ENCODE measurements at regions not wholly inside any gene's neighbourhood (a gene's known extent, or its start where the extent isn't known, plus 50 kb on each side); places are given as distances from the start of the nearest gene placed in this dataset.
"Not testable (repeated sequence)": the region's sequence is repeated elsewhere in the genome, so short reads cannot be mapped to it uniquely, and the experiment has no call there.

DNA sequence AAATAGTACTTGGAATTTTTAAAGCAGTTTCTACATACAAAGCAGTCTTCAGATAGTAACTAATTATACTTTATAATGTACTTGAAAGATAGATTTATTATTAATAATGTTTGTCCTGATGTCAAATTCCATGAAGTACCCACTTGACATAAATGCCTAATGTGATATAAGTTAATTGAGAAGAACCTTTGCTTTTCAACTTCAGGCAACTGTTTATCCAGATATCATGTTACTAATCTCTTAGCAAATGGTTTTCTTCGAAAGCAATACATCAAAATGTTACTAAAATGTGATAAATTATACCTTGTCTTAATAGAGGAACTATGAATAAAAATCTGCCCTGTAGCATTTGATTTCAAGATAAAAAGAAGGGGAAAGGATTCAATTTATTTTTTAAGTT, 146.8 kb upstream of the FBXL17 start:
- DNase-seq: no peak

DNA sequence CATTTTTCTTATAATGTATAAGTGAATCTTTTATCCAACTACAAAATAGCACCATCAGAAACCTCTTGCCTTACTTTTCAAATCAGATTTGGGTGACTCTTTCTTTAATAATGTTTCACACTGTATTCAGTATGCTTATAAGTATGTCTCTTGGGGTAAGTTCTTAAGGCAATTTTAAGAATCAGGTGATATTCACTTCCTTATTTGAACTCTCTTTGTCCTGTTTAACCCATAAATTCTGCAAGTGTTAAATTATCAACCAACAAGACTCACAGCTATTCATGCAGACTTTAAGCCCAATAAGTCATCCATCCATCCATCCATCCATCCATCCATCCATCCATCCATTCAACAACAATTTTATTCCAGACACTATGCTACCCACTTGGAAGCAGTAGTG, 142.7 kb upstream of the FBXL17 start:
- no peak for DNase-seq

DNA sequence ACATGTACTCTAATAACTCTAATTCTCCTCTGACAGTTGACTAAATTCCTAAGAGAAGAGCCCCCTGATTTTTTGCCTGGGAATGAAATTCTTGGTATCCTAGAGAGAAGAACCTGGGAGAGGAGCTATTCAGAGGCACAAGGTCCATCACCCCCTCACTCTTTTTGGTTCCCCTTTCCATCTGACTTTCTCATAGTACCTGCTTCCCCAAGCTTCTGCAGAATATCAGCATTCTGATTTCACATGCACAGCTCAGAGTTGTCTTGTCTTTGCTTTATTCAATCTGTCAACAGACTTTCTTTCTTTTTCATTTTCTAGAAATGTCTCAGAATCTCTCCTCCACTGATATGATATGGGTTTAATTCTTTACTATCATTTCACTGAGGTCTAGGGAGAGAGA, 141.5 kb upstream of the FBXL17 start:
- no peak for DNase-seq

DNA sequence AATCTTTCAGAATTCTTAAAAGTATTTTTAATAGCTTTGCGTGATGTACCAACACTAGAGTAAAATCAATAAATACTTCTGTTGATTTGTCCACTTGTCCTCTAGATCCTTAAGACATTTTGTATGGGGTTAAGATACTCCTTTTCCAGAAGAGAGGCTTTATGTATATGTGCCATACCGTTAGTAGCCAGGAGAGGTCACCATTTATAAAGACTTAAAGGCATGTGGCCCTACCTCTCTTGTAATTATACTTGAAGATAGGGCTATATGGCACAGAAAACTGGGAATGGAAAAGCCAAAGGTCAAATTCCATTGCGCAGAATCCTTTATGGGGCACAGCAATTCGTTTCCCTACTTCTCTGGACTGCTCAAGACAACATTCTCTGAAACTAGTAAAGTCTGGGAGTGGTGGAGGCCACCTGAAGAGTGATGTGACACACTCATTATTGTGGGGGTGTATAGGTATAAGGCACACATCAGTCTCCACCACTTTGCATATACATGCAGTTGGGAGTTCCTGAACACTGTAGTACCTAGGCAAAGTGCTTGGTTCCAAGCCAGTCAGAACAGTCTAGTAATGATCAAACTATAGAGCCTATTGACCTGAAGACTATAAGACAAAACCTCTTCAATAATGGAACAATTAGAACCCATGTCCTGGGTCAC, 140.1 kb upstream of the FBXL17 start:
- no peak for DNase-seq

DNA sequence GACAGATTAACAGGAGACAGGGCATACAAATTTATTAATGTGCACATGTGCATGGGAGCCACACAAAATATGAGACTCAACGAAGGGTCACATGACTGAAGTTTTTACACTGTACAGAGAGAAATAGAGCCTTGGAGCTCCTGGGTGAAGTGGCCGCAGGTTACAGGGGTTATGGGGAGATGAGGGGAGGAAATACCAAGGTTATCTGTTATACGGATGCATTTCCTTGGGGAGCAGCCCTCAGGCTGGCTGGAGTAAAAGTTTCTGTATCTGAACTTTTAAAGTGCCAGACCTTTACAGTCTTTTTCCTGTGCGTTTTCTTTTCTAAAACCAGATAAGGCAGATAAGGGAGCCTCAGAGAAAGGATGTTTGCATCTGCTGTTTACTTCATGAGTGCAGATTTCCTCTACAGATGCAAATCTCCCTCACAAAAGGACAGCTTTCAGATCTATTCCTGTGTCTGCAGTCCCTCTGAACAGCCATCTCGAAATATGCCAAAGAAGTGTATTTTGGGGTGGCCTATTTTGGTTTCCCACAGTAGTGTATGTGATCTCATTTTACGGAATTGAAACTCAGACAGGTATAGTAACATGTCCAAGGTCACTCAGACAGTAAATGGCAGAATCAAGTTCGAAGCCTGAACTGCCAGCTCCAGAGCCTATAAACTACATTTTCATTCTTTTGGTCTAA, 139.3 kb upstream of the FBXL17 start:
- DNase-seq: no peak

DNA sequence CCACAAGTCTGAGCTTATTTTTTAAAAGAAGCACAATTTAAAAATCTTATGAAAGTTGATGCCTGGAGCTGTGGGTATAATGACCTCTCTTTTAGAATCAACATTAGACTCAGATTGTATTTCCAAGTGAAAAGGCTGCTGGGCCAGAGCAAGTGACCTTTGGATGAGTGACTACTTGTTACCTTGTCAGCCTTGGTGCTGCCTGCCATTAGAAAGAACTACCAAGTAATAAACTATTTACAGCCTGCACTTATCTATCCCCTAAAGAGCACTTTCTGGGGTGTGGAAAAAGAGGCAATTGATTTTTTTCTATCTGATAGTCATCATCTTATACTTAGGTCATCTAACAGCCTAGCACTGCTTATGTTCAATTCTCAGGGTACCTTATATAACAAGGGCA, 134.9 kb upstream of the FBXL17 start:
- DNase-seq: no peak

DNA sequence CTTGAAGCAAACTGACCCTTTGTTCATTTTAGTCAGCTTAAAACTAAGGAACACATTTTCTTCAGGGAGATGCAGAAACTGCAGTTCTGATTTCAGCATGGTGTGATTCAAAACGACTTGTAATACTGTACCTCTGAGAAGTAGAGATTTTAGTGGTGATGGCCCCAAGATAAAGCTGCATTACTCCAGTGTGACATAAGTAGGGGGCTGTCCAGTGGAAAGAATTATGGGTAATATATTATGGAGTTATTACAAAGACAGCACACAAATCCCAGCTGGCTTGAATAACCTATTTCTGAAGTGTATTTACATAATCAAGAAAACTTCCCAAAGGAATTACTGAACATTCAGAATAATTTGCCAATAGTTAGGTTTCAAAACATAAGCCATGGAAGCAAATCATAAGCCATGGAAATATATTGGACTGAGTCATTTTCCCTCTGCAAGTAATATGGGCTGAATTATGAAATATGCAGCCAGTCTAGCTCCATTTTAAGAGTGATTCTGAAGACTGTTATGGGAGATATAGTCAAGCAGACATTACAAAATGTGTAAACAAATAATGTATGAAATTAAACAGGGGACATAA, 133.7 kb upstream of the FBXL17 start:
- DNase-seq: no peak

DNA sequence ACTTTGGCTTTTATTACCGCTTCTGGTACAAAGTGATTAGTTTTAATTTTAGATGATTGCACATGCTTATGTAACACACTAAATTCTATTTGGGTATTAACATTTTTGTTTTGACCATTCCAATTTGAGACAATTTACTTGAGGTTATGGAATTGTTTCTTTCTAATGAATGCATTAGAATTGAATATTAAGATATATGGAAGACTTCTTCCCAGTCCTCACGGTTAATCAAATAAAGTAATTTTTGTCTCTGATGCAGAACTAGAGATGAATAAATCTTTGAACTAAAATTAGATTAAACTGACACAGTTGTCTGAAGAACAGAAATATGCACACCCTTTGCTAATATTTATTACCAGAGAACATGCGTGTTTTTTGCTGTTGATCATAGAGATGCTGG, 127.1 kb upstream of the FBXL17 start:
- no peak for DNase-seq

DNA sequence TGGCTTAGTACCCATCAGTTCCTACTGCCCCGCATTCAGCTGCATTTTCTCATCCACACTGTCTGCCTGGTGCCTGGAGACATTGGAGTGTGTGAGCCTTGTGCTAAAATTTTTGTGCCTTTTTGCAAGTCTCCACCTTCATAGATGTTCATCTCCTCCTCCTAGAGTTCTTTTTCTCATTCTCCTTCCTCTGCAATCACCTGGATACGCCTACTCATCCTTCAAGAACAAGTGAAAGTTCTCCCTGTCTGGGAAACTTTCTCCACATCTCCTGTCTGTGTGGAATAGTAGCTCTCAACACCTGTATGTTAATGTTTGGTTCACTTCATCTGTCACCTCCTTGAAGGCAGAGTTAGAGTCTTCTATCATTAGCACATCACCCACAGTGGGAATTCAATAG, 125.7 kb upstream of the FBXL17 start:
- no peak for DNase-seq

DNA sequence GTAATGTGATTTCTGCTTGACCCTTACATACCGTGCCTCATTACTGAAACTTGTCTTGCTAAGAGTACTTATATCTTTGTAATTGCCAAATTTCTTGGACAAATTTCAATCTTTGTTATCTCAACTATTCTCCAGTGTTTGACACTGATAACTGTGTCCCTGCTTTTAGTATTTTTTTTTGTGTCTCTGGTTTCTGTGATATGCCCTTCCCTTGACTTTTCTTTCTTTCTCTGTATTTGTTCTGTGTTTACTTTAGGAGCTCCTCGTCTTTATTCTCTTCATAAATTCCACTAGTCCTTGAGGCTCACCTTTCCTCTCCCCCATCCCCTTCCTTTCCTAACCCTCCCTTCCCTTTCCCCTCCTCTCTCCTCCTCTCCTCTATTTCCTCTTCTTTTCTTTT, 123.7 kb upstream of the FBXL17 start:
- no peak for DNase-seq

DNA sequence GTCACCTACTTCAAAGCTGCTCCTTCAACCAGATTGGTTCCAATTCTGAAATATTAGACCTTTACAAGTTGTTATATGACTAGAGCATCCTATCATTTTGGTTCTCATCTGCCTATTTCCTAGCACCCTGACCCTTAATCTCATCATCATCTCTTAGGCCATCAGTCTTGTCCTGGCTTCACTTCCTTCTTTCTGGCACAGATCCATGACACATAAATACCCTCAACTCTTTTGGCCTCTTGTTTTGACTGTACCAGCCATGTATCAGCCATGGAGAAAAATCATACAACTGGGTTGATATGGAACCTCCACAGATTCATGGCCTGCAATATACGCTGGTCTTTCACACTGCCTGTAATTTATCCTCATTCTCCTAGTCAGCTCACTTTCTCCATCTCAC, 123.1 kb upstream of the FBXL17 start:
- no peak for DNase-seq

DNA sequence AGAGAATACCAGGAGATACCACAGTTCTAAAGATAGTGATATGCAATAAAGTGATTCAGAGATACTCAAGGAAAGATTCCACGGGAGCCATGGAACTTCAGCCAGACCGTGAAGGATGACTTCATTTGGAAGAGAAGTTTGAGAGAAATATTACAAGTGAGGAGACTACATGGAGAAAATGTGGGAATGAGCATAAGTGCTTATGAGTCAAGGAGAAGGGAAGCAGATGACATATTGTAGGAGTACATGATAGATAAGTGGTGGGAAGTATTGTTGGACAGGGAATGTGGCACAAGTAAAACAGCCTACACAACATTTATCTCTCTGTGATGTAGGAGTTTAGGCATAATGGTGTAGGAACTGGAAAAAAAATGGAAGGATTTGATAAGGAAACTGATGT, 122.1 kb upstream of the FBXL17 start:
- no peak for DNase-seq

DNA sequence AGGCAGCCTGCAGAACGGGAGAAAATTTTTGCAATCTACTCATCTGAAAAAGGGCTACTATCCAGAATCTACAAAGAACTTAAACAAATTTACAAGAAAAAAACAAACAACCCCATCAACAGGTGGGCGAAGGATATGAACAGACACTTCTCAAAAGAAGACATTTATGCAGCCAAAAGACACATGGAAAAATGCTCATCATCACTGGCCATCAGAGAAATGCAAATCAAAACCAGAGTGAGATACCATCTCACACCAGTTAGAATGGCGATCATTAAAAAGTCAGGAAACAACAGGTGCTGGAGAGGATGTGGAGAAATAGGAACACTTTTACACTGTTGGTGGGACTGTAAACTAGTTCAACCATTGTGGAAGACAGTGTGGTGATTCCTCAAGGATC, 113.7 kb upstream of the FBXL17 start:
- DNase-seq: not testable (repeated sequence)

DNA sequence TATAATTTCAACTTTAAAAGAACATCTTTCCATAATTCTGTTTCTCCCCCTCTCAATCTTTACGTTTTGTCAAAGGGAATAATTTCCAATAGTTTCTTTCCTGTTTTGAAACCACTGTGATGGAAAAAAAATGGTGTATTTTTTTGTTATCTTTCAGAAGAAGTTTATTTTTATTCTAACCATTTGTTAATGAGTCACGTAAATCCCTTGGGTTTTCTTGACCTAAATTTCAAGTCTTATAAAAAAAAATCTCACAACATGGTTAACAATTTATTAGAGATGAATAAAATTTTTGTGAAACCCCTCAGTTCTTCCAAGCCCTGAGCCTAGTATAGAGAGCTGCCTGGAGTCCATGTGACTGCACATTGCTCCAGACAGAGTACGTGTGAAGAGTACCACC, 106.1 kb upstream of the FBXL17 start:
- DNase-seq: no peak

DNA sequence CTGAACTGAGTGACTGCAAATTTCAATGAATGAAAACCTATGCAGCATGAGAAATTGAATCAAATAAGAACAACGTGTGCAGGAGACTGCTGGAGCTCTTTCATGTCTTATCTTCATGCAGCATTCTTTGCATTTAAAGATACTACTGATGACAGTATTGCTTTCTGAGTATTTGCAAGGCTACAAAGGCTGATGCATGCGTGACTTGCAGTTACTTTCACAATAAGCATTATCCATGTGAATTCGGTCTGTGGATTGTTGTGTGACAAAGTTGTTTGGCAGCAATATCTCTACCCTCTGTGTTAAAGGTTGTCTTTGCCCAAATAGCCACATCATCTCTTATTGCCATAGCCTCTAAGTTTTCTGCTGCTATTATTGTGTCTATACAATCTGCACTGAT, 102.1 kb upstream of the FBXL17 start:
- no peak for DNase-seq

DNA sequence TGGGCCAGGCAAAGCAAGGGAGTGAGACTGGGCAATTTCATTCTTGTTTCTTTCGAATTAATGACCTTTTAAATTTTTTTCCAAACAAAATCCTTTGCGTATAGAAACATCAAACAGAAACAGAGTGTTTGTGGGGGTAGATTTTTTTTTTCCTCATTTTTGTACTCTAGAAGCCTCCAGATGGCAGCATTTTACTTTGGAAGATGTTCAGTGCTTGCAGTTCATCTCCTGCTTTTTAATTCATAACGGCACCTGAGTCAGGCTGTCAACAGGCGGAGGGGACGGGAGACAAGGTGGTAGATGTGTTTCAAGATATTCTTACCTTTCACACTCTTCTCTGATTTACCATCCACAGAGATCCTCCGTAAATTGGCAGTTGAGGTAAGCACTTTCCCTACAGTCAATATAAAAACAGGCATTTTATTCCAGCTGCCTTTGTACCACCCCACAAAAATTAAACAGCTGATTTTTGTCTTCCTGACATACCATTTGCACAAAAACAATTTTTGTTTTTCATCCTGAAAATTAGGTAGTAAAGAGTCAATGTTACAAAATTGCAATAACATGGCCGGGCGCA, 99.5 kb upstream of the FBXL17 start:
- DNase-seq: no peak

DNA sequence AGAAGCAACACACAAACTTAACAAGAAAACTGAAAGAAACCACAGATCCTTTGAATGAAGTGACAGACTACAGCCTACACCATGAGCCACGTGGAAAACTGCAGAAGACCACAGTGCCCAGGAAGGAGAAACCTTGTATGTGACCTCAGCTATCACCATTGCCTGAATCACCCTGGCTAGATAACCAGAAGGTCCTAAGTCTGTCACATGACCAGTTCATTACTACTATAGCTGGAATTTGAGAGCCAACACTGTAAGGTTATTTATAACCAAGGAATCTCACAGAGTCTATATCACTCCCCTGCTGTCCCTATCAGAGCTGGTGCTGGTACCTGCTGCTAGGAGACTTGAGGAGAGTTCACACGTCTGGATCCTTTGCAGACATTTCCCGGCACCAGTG, 90.3 kb upstream of the FBXL17 start:
- no peak for DNase-seq

DNA sequence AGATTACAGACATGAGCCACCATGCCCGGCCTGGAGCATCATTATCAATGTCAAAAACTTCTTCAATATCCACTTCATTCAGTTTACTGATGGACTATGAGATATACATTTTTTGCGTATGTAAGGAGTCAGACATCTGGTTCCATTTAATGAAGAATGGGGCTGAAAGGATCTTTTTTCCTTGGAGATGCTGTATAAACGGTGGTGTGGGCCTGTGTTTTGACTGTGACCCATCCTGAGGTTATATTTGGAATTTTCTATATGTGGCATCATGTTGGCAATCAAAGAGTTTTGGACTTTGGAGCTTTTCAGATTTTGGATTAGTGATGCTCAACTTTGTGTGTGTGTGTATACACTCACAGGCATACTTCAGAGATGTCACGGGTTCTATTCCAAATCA, 85.7 kb upstream of the FBXL17 start:
- no peak for DNase-seq

DNA sequence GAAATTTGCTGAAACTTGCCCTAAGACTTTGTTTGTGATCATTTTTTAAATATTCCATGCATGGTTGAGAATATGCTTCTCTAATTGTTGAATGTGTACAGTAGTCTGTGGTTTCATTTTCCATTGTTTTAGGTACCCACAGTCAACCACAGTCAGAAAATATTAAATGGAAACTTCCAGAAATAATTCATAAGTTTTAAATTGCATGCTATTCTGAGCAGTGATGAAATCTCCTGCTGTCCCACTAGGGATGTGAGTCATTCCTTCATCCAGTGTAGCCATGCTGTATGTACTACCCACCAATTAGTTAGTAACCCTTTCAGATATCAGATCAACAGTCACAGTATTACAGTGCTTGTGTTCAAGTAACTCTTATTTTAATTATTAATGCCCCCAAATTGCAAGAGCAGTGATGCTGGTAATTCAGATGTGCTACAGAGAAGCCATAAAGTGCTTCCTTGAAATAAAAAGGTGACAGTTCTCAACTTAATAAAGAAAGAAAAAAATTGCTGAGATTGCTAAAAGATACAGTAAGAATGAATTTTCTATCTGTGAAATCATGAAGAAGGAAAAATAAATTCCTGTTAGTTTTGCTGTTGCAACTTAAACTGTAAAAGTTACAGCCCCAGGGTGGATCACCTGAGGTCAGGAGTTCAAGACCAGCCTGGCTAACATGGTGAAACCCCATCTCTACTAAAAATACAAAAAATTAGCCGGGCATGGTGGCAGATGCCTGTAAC, 79.9 kb upstream of the FBXL17 start:
- no peak for DNase-seq

DNA sequence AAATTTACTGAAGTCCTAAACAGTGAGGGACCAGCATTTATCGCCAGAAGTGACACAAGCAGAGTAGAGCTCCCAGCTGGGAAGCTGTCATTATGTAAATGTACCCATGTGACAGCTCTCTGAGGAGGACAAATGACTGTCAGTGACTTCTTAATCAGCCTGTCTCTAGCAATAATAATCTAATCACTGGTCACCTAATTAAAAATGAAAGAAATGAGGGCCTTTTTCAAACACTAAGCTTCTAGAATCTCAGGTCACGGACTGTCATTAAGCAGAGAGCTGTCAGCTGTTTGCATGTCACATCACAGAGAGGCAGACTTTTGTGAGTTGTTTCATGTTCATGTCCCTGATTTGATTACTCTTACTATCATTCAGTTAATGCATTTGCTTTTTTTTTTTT, 77.9 kb upstream of the FBXL17 start:
- no peak for DNase-seq

DNA sequence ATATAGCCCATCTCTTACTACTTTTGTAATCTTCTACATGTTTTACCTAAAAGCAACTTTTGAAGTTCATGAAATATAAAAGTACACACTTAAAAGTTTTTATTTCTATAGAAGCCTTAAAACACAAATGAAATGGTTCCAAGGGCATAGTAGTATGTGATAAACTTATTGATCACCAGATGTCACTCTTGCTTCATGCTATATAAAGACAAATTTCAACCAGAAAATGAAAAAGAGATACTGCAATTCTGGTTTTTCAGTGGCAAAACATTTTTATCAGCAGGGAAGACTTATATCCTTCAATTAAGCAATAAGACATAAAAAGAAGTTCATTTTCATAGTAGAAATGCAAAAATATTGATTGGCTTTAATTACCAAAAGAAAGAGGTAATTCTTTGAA, 69.4 kb upstream of the FBXL17 start:
- no peak for DNase-seq

DNA sequence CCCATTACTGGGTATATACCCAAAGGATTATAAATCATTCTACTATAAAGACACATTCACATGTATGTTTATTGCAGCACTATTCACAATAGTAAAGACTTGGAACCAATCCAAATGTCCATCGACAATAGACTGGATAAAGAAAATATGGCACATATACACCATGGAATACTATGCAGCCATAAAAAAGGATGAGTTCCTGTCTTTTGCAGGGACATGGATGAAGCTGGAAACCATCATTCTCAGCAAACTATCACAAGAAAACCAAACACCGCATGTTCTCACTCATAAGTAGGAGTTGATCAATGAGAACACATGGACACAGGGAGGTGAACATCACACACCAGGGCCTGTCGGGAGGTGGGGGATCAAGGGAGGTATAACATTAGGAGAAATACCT, 62.2 kb upstream of the FBXL17 start:
- DNase-seq: not testable (repeated sequence)

DNA sequence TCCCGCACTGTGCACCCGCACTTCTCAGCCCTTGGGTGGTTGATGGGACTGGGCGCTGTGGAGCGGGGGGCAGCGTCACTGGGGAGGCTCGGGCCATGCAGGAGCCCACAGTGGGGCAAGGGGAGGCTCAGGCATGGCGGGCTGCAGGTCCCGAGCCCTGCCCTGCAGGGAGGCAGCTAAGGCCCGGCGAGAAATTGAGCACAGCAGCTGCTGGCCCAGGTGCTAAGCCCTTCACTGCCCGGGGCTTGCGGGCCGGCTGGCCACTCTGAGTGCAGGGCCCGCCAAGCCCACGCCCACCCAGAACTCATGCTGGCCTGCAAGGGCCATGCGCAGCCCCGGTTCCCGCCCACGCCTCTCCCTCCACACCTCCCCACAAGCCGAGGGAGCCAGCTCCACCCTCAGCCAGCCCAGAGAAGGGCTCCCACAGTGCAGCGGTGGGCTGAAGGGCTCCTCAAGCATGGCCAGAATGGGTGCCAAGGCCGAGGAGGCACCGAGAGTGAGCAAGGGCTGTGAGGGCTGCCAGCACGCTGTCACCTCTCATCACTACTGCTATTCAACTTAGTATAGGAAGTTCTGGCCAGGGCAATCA, 60.3 kb upstream of the FBXL17 start:
- not testable (repeated sequence) for DNase-seq

Measured in KG1 (cell line).